Epithelial cell of proximal tubule (primary cell): ENCODE measurements at regions not wholly inside any gene's neighbourhood (a gene's known extent, or its start where the extent isn't known, plus 50 kb on each side); places are given as distances from the start of the nearest gene placed in this dataset.

Experiments
- DNase-seq: peaks from one replicate; pipeline ENCODE4 v3.0.0-alpha.2; 2011; ENCODE audit warnings: low read depth
- H3K4me3 ChIP-seq: 2 replicates; pipeline ENCODE4 v1.5.1; 2011; ENCODE audit warnings: low read depth, mild to moderate bottlenecking, low read length
- TF ChIP-seq, protein P1 (sequence below): conservative IDR thresholded peaks from 2 replicates; pipeline ENCODE4 v1.5.1; 2012; ENCODE audit warnings: low read depth, mild to moderate bottlenecking, low read length

DNA sequence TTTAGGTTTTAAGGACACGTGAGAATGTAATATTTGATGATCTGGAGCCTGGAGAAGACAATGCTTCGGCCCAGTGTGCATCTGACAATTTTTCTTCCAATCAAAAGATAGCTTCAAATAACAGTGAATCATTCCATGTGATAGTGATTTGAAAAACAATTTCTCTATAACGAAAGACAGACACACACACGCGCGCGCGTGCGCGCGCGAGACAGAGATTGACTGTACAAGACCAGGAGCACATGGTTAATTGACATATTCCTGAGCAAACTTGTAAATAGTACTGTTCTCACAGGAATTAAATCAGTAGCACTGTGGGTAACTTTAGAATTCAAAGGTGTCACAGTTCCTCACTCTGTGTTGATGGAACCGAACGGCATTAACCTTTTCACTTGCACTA is 287.5 kb upstream of the LMO3 start:
- TF ChIP-seq, protein P1, sequence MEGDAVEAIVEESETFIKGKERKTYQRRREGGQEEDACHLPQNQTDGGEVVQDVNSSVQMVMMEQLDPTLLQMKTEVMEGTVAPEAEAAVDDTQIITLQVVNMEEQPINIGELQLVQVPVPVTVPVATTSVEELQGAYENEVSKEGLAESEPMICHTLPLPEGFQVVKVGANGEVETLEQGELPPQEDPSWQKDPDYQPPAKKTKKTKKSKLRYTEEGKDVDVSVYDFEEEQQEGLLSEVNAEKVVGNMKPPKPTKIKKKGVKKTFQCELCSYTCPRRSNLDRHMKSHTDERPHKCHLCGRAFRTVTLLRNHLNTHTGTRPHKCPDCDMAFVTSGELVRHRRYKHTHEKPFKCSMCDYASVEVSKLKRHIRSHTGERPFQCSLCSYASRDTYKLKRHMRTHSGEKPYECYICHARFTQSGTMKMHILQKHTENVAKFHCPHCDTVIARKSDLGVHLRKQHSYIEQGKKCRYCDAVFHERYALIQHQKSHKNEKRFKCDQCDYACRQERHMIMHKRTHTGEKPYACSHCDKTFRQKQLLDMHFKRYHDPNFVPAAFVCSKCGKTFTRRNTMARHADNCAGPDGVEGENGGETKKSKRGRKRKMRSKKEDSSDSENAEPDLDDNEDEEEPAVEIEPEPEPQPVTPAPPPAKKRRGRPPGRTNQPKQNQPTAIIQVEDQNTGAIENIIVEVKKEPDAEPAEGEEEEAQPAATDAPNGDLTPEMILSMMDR: no peak
- no peak for DNase-seq

GRCh38 chr12:16891673-16892072 is 285.7 kb upstream of the LMO3 start:
- DNase-seq: no peak
- no peak overlapping the region for H3K4me3 ChIP-seq
- TF ChIP-seq, protein P1: no peak

More for the DNA sequence above, 287.5 kb upstream of the LMO3 start:
- H3K4me3 ChIP-seq: no peak overlapping the region

- no peak for DNase-seq
- TF ChIP-seq, protein P1: no peak
- no peak overlapping the region for H3K4me3 ChIP-seq
Observed at GRCh38 chr12:16884819-16885218, 278.9 kb upstream of the LMO3 start.

DNA sequence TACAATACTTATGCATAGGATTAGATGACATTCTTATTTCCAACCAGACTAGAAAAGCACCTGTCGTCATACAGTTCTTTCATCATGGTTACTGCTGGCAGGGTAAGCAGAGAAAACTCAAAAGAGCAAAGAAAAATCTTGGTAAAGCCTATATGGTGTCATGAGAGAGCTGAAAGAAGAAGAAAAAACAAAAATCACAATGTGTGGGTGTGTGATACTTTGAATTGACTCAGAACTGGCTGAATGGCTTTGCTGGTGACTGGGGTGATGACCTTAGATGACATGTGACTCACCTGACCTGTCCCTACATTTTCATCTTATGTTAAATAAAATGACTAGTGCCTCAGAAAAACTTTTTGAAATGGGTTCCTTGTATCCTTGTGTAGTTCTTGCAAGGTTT is 278.1 kb upstream of the LMO3 start:
- TF ChIP-seq, protein P1: no peak
- no peak for DNase-seq
- H3K4me3 ChIP-seq: no peak overlapping the region

DNA sequence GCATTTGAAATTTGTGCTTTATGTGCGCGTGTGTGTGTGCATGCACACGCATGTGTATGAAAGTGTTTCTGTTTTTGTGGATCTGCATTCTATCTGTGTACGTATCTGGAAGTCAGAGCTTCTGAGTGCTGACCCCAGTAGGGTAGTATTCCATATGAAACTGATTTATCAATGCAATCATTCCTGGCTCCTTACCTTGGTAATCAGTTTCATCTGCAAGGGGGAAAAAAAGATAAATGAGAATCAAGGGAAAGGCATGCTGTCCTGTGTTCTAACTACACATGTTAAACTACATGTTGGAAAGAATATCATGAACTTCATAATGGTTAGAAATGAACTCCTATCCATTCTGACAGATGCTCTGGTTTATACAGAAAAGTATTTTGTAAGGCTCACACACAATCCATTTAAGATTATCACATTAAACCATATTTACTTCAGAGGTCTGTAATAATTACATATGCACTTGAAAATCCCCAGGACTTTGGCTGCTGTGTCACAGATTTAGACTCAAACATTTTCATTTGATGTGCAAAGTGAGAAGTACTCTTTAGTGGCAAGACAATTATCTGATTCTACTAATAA is 276.1 kb upstream of the LMO3 start:
- TF ChIP-seq, protein P1: no peak
- no peak for DNase-seq
- H3K4me3 ChIP-seq: no peak overlapping the region

DNA sequence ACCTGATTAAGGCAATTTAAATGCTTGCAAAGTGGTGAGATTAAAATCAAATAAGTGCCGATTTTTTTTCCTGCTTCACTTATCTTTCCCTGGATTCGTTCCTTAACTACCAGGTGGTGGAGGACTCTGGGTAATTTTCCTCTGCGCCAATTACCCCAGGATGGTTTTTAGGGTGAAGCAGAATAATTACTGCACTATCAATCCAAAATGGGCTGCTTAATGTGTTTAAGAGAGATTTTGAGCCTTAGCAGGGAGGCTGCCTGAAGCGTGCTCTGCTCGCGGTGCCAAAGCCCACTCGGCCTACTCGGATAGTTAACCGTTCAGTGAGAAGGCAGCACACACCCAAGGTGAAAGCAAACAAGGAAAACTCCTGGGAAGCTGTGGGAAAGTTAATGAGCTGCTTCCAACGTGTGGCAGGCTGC is 274.9 kb upstream of the LMO3 start:
- TF ChIP-seq, protein P1: no peak
- peak overlapping the region; percentile 35 for H3K4me3 ChIP-seq
- no peak for DNase-seq

GRCh38 chr12:16870845-16871244 is 264.9 kb upstream of the LMO3 start:
- H3K4me3 ChIP-seq: no peak overlapping the region
- TF ChIP-seq, protein P1: no peak

More at GRCh38 chr12:16870845-16871244, 264.9 kb upstream of the LMO3 start:
- DNase-seq: no peak
